Epithelial cell of prostate (primary cell): ENCODE measurements at regions not wholly inside any gene's neighbourhood (a gene's known extent, or its start where the extent isn't known, plus 50 kb on each side); places are given as distances from the start of the nearest gene placed in this dataset.
"Not testable (repeated sequence)": the region's sequence is repeated elsewhere in the genome, so short reads cannot be mapped to it uniquely, and the experiment has no call there.

Experiments
- DNase-seq: peaks from one replicate; pipeline ENCODE4 v3.0.0-alpha.2; 2011; ENCODE audit warnings: low read depth, low spot score
- H3K27ac ChIP-seq: fragments of 450-650 bp; 2 replicates; pipeline ENCODE4 v1.5.1; 2017; ENCODE audit warnings: mild to moderate bottlenecking

DNA sequence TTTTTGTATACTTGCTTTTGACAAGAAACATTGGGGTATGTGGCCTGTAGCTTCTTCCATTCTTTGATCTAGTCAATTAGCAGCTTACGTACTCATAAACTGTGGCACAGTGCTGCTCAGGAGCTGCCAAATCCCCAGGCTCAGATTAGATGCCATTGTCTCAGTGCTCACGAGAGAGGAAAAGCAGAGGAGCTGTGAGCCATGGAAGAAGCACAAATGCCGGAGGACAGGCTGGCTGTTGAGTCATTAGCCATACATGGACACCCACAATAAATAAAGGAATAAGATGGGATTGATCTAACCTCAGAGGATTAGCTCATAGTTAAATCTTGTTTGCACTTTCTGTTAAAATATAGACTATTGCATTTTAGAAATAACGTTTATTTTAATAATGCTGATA, 121.7 kb downstream of the POSTN start:
- no peak for DNase-seq
- no peak overlapping the region for H3K27ac ChIP-seq

DNA sequence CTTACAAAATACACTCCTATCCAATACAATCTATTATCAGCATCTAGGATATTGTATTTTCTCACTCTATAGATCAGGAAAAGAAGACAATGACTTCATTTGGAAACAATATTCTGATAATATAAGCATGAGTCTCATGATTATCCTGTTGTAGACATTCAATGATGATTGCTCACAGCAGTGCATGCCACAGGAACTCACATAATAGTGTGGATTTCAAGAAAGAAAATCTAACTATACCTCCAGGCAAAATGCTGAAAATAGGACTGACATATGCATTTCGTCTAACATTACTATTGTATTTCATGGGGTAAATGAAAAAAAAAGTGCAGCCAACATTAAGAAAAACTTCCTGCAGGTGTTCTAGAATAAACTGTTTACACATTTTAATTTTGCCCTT, 122.6 kb downstream of the POSTN start:
- no peak overlapping the region for H3K27ac ChIP-seq
- no peak for DNase-seq

- no peak overlapping the region for H3K27ac ChIP-seq
- DNase-seq: no peak
Observed at GRCh38 chr13:37475151-37475550, 123.4 kb downstream of the POSTN start.

DNA sequence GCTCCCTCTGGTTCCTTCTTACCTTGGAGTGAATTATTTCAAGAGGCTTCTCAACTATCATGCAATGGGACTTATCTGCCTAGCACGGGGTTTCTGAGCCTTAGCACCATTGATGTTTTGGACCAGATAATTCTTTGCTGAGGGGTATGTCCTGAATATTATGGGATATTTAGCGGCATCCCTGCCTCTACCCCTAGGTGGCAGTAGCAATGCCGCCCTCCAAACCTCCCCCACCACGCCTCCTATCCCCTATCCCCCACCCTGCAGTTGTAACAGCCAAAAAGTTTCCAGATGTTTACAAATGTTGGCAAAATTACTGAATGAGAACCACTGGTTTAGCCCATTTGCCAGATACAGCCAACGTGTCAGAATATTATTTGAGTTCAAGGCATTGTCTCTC, 125.5 kb downstream of the POSTN start:
- no peak overlapping the region for H3K27ac ChIP-seq
- DNase-seq: no peak

- not testable (repeated sequence) for H3K27ac ChIP-seq, DNase-seq
Observed at GRCh38 chr13:37472266-37472665, 126.3 kb downstream of the POSTN start.

DNA sequence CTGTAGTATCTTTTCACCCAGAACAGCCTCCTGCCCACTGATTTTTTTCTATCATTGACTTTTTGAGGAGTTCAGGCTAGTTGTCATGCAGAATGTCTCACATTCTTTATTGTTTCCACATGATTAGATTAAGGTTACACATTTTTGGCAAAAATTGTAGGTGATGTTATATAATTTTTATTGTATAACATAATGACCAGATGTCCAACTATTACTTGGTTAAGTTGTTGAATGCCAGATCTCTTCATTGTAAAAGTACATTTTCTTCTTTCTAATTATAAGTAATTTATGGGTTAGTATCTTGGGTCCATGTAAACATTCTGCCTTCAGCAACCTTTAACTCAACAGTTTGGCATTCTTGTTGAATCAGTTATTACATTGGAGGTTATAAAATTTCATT, 138.4 kb downstream of the POSTN start:
- DNase-seq: no peak

GRCh38 chr13:37457612-37458011, 141.0 kb downstream of the POSTN start:
- DNase-seq: no peak

More for the DNA sequence above, 138.4 kb downstream of the POSTN start:
- no peak overlapping the region for H3K27ac ChIP-seq

DNA sequence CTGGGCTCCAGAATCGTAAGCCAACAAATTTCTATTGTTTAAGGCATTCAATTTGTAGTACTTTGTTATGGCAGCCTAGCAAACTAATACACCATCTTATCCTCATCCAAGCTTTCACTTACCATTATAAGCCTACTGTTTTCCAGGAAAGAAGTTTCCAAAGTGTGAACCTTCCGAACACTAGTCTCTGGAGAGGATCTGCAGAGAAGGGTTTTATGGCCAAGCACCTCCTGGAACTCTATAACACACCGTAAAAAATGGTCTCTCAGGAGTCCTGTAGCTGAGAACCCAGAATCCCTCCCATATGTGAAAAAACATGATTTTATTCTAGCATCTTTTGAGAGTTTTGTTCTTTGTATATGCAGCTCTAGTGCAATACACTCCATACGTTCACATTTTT, 142.1 kb downstream of the POSTN start:
- H3K27ac ChIP-seq: no peak overlapping the region
- no peak for DNase-seq

More at GRCh38 chr13:37457612-37458011, 141.0 kb downstream of the POSTN start:
- no peak overlapping the region for H3K27ac ChIP-seq

DNA sequence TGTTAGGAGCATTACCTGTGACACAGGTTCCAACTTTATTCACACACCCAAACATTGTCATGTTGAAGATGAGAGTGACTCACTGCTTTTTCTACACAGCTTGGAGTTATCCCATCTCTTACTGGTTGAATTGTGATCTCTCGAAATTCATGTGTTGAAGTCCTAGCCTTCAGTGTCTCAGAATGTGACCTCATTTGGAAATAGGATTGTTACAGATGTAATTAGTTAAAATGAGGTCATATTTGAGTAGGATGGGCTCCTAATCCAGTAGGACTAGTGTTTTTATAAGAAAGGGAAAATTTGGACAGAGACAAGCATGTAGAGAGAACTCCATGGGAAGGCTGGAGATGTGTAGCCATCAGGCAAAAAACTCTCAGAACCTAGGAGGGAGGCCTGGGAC, 142.5 kb downstream of the POSTN start:
- H3K27ac ChIP-seq: no peak overlapping the region
- no peak for DNase-seq

GRCh38 chr13:37453246-37453645, 145.3 kb downstream of the POSTN start:
- H3K27ac ChIP-seq: no peak overlapping the region

GRCh38 chr13:37450276-37450675, 148.3 kb downstream of the POSTN start:
- DNase-seq: no peak
- H3K27ac ChIP-seq: no peak overlapping the region

More at GRCh38 chr13:37453246-37453645, 145.3 kb downstream of the POSTN start:
- DNase-seq: no peak

DNA sequence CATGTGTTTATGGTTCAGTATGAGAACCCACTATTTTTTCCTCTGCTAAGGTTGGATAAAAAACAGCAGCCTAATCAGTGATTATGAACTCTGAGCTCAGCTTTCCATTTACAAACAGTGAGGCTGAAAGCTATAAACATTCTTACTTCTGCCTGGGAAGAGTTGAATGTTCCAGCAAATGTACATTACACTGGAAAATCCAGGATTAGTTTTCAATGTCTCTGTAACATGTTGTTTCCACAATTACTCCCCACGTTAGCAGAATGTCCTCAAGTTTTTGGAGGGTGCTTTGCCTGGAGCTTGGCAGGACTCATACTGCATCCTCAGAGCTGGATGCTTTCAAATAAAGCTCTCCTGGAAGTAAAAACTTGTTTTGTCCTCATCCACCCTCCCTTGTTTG, 150.4 kb downstream of the POSTN start:
- no peak overlapping the region for H3K27ac ChIP-seq

GRCh38 chr13:37446503-37446902, 152.1 kb downstream of the POSTN start:
- peak; percentile 89 for DNase-seq
- H3K27ac ChIP-seq: peak overlapping the region; percentile 80

More for the DNA sequence above, 150.4 kb downstream of the POSTN start:
- no peak for DNase-seq

DNA sequence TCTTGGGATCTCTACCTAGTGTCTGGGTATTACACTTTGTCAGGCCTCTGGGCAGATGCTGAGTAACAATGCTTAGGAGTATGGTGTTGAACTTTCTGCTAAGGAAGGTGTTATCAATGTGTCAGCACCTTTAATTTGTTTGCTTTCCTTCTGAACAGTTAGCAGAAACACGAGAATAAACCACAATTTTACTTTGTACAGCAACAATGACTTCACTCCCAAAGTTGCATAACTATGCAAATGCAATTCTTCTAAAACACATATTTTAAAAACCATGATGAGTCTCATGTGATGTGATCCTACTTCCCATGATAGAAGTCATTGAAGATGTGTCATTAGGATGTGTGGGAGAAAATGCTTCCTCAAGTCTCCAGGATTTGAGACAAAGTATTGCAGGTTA, 155.0 kb downstream of the POSTN start:
- peak; percentile 93 for DNase-seq
- peak overlapping the region; percentile 62 for H3K27ac ChIP-seq

DNA sequence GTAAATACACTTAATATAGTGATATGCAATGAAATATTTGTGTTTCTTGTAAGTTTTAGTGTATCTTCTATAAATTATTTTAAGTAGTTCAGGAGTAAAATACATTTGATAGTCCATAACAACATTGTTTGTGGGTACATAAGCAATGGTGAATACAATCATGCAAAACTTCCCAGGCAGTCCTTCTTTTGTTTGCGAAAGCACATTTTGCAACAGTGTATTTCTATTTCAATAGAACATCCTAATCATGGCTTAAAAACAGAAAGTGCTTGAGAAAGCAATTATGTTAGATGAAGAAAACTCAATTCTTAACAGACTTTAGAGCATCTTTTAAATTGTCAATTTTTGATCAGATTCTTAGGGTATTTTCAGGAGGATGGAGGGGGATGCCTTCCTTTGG, 155.6 kb downstream of the POSTN start:
- H3K27ac ChIP-seq: peak overlapping the region; percentile 62
- DNase-seq: no peak

DNA sequence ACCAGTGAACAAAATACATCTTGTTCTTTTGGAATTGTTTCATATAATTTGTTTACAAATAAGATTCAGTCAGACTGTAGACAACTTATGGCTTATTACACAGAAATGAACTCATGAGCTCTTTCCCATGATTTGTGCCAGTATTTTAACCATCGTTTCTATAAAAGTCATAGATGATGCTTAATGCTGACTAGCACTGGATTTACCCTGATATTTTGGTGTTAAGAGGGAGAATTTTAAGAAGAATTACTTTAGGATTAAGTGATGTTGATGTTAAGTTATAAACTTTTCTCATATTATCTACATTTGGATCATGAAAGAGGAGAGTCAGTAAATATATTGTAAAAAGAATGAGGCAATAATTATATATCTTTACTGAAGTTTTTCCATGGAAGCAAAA, 162.7 kb downstream of the POSTN start:
- DNase-seq: no peak
- no peak overlapping the region for H3K27ac ChIP-seq

GRCh38 chr13:37433086-37433485, 165.5 kb downstream of the POSTN start:
- no peak for DNase-seq
- H3K27ac ChIP-seq: no peak overlapping the region

DNA sequence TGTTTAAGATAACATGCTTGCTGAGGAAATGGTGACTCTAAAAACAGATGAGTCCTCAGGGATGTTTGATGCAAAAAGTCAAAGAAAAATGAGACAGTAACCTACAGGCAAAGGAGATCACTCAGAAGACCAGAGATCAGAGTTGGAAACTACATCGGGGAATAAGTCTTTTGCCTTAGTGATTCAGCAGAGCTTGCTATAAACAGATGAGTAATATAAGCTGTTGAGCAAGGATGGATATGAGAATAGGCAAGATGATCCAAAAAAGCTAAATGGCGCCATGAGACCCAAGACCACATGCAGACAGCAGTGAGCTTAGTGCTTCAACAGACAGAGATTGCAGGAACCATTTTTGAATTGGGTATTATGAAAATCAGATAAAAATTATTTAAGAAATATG, 168.6 kb downstream of the POSTN start:
- H3K27ac ChIP-seq: no peak overlapping the region
- no peak for DNase-seq

DNA sequence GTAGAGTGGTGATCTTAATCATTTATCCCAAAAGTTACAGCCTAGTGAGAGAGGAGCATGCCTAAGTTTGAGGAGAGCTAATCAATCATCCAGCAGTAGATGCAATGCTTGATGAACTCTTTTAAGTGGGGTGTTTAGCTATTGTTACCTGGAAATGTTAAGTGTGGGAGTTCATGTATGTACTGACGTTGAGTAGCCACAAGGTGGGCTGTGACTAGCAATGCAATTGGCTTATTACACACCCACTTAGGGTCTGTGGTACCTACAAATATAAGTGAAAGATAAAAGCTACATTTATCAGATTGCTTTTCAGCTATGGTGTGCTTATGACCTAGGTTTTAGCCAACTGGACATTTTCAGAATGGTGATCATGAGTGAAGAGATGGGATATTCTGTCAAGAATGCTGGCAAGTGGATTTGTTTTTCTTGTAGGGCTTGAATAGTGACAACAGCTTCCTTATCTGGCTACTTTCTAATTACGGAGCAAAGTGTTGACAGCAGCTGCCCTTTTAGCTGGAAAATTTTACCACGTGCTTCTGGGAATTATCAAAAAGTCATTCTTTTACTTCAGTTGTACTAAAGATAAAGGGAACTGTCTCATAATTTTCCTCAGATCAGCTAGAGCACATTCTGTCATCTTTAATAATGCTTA, 170.6 kb downstream of the POSTN start:
- DNase-seq: no peak
- no peak overlapping the region for H3K27ac ChIP-seq

DNA sequence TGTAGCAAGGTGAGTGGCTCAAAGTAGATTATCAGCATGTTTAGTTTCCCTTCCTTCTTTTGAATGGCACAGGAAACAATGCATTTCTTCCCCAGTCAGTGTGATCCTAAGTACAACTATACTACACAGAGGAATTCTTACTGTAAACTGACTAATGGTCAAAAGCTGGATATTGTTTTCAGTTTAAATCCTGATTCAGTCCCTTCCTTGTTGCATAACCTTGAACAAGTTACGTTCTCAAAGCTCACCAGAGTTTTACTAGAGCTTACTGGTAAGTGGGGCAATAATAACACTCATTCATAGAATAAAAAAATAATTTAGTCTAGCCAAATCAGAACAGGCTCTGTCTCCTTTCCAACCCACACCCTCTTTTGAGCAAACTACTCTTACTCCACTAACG, 180.1 kb downstream of the POSTN start:
- H3K27ac ChIP-seq: no peak overlapping the region
- DNase-seq: no peak

GRCh38 chr13:37417060-37417441, 181.5 kb downstream of the POSTN start:
- DNase-seq: no peak
- no peak overlapping the region for H3K27ac ChIP-seq

DNA sequence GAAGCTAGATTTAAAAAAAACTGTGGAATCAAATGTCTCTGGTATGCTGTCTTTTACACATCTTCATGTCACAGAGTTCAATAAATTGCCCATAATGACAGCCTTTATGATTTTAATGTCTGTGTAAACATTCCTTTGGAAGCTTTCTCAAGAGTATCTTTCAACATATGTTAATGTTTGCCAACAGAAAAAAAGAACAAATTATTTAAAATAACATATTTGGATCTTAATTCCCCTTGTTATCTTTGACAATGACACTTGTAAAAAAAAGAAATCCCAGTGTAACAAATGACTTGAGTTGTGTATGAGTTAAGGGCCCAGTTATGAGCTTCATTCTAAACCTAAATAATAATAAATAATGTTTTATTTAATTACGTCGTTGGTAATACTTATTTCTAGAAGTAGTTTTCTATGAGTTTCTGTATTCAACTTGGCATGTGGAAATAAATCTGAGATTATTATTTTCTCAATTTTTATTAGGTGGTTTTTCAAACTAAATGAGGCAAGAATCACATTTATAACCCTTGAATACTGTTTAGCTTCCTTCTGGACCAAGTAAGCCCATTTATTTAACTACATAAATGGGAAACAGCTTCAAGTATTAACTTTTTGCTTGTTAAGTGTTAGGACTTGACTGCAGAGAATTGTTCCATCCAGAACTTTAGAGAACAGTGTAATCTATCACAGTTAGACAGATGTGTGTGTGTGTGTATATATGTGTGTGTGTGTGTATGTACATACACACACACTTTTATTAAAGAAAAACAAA, 182.1 kb downstream of the POSTN start:
- DNase-seq: no peak
- H3K27ac ChIP-seq: no peak overlapping the region
